MM.1S (cell line): ENCODE measurements at regions not wholly inside any gene's neighbourhood (a gene's known extent, or its start where the extent isn't known, plus 50 kb on each side); places are given as distances from the start of the nearest gene placed in this dataset.

Experiments used
- DNase-seq: peaks from one replicate; pipeline ENCODE4 v3.0.0-alpha.2; 2015
- H2AFZ ChIP-seq: fragments of 300-600 bp; sonication (generic); 2 replicates; pipeline ENCODE4 v1.6.0; 2016; ENCODE audit warnings: antibody characterized with exemption, low read length
- H3F3A ChIP-seq: fragments of 300-600 bp; sonication (generic); 2 replicates; pipeline ENCODE4 v1.6.1; 2016; ENCODE audit warnings: mild to moderate bottlenecking, antibody characterized with exemption, low read length, moderate library complexity, mixed read lengths; ENCODE audit not compliant: insufficient read depth
- H3K27ac ChIP-seq: fragments of 300-600 bp; sonication (generic); 2 replicates; pipeline ENCODE4 v1.5.1; 2016; ENCODE audit warnings: mild to moderate bottlenecking, low read length
- H3K27me3 ChIP-seq: fragments of 300-600 bp; sonication (generic); replicated peaks from 2 replicates; pipeline ENCODE4 v1.6.0; 2016; ENCODE audit warnings: low read length; ENCODE audit not compliant: insufficient read depth
- H3K36me3 ChIP-seq: fragments of 300-600 bp; sonication (generic); replicated peaks from 2 replicates; pipeline ENCODE4 v1.6.1; 2016; ENCODE audit warnings: mild to moderate bottlenecking, low read length, mixed read lengths; ENCODE audit not compliant: insufficient read depth
- H3K4me1 ChIP-seq: fragments of 300-600 bp; sonication (generic); 2 replicates; pipeline ENCODE4 v1.6.1; 2016; ENCODE audit warnings: low read length, mixed read lengths
- H3K4me2 ChIP-seq: fragments of 300-600 bp; sonication (generic); 2 replicates; pipeline ENCODE4 v1.6.0; 2016; ENCODE audit warnings: low read depth, low read length
- H3K4me3 ChIP-seq: fragments of 300-600 bp; sonication (generic); 2 replicates; pipeline ENCODE4 v1.5.1; 2016; ENCODE audit warnings: low read length, mixed read lengths
- H3K79me2 ChIP-seq: fragments of 300-600 bp; sonication (generic); 2 replicates; pipeline ENCODE4 v1.6.1; 2016; ENCODE audit warnings: mixed run types, low read length, mixed read lengths
- H3K9ac ChIP-seq: fragments of 300-600 bp; sonication (generic); 2 replicates; pipeline ENCODE4 v1.6.1; 2016; ENCODE audit warnings: low read length, mixed read lengths
- H3K9me2 ChIP-seq: fragments of 300-600 bp; sonication (generic); replicated peaks from 2 replicates; pipeline ENCODE4 v1.6.1; 2016; ENCODE audit warnings: mild to moderate bottlenecking, low read length, mixed read lengths; ENCODE audit not compliant: insufficient read depth
- H3K9me3 ChIP-seq: fragments of 300-600 bp; sonication (generic); replicated peaks from 2 replicates; pipeline ENCODE4 v1.6.1; 2016; ENCODE audit warnings: mild to moderate bottlenecking, low read length, mixed read lengths; ENCODE audit not compliant: insufficient read depth
- H4K20me1 ChIP-seq: fragments of 300-600 bp; sonication (generic); 2 replicates; pipeline ENCODE4 v1.6.1; 2016; ENCODE audit warnings: mild to moderate bottlenecking, low read length, moderate library complexity, mixed read lengths; ENCODE audit not compliant: insufficient read depth
- CTCF ChIP-seq: fragments of 300-600 bp; sonication (generic); IDR thresholded peaks from 2 replicates; pipeline ENCODE4 v1.5.1; 2016; ENCODE audit warnings: antibody characterized with exemption, low read length, mixed read lengths
- EZH2 ChIP-seq: fragments of 300-600 bp; sonication (generic); optimal IDR thresholded peaks from 2 replicates; pipeline ENCODE3; 2017; ENCODE audit warnings: low read depth, mild to moderate bottlenecking, antibody characterized with exemption, low read length, mixed read lengths
- EZH2phosphoT487 ChIP-seq: fragments of 300-600 bp; sonication (generic); IDR thresholded peaks from 2 replicates; pipeline ENCODE4 v1.6.1; 2018; ENCODE audit warnings: antibody characterized with exemption, low read length

- Histone ChIP-seq H3K9me2 (no peaks in the 10 kb centered on the region), H3K4me1 (no peaks in the 10 kb centered on the region), H4K20me1 (no peaks in the 10 kb centered on the region), H3F3A (no peaks in the 10 kb centered on the region), H3K9ac (no peak overlapping the region), H3K4me3 (no peak overlapping the region), H3K4me2 (no peak overlapping the region), H3K36me3 (no peaks in the 10 kb centered on the region), H3K27me3 (no peaks in the 10 kb centered on the region), H3K27ac (no peak overlapping the region), H2AFZ (no peak overlapping the region), H3K79me2 (no peaks in the 10 kb centered on the region), H3K9me3 (no peaks in the 10 kb centered on the region)
- no peak for DNase-seq
- no peak for TF ChIP-seq CTCF
Measured at GRCh38 chr18:76771192-76771799, 51.1 kb upstream of the ZNF236 start.

DNA sequence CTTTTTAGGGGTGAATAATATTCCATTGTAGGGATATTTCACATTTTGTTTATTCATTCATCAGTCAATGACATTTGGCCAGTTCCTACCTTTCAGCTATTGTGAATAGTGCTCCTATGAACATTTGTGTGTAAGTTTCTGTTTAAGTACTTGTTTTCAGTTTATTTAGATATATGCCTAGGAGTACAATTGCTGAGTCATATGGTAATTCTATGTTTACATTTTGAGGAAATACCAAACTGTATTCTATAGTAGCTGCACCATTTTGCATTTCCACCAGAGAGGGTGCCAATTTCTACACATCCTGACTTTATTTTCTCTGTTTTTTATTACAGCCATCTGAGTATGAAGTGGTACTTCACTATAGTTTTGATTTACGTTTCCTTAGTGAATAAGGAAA, 54.4 kb upstream of the ZNF236 start:
- no peak for DNase-seq
- H4K20me1 ChIP-seq, result no peaks in the 10 kb centered on the region
- no peaks in the 10 kb centered on the region for H3K9me3 ChIP-seq
- no peaks in the 10 kb centered on the region for H3K4me1 ChIP-seq
- no peak overlapping the region for H3K4me3 ChIP-seq
- H3K9ac ChIP-seq, result no peak overlapping the region
- no peak overlapping the region for H3K27ac ChIP-seq
- H3K36me3 ChIP-seq, result no peaks in the 10 kb centered on the region
- H3K27me3 ChIP-seq, result no peaks in the 10 kb centered on the region
- no peak overlapping the region for H3K4me2 ChIP-seq
- no peaks in the 10 kb centered on the region for H3K9me2 ChIP-seq
- H2AFZ ChIP-seq, result no peak overlapping the region
- H3F3A ChIP-seq, result no peaks in the 10 kb centered on the region
- TF ChIP-seq EZH2, result no peak
- H3K79me2 ChIP-seq, result no peaks in the 10 kb centered on the region

- Histone ChIP-seq H3K9ac (no peak overlapping the region), H3K4me1 (no peaks in the 10 kb centered on the region), H3K79me2 (no peaks in the 10 kb centered on the region), H3K9me3 (no peaks in the 10 kb centered on the region), H3K9me2 (no peaks in the 10 kb centered on the region), H3K4me2 (no peak overlapping the region), H3K4me3 (no peak overlapping the region), H3K27me3 (no peaks in the 10 kb centered on the region), H3F3A (no peaks in the 10 kb centered on the region), H2AFZ (no peak overlapping the region), H3K27ac (no peak overlapping the region), H4K20me1 (no peaks in the 10 kb centered on the region), H3K36me3 (no peaks in the 10 kb centered on the region)
- TF ChIP-seq EZH2, result no peak
- no peak for TF ChIP-seq CTCF
- TF ChIP-seq EZH2phosphoT487, result no peak
- DNase-seq, result no peak
Measured at GRCh38 chr18:76766429-76766828, 55.9 kb upstream of the ZNF236 start.

GRCh38 chr18:76765649-76766048, 56.7 kb upstream of the ZNF236 start:
- no peak overlapping the region for H3K4me3 ChIP-seq
- H3K27me3 ChIP-seq, result no peaks in the 10 kb centered on the region
- H3K4me1 ChIP-seq, result no peaks in the 10 kb centered on the region
- no peaks in the 10 kb centered on the region for H3F3A ChIP-seq
- H3K4me2 ChIP-seq, result no peak overlapping the region
- no peak for DNase-seq
- H3K9ac ChIP-seq, result no peak overlapping the region
- no peak for TF ChIP-seq EZH2
- no peak for TF ChIP-seq EZH2phosphoT487
- TF ChIP-seq CTCF, result no peak
- no peaks in the 10 kb centered on the region for H3K9me3 ChIP-seq
- H3K36me3 ChIP-seq, result no peaks in the 10 kb centered on the region
- no peaks in the 10 kb centered on the region for H3K9me2 ChIP-seq
- no peaks in the 10 kb centered on the region for H3K79me2 ChIP-seq
- no peaks in the 10 kb centered on the region for H4K20me1 ChIP-seq
- H3K27ac ChIP-seq, result no peak overlapping the region
- no peak overlapping the region for H2AFZ ChIP-seq
